CD14-positive monocyte (primary cell): ENCODE measurements at regions not wholly inside any gene's neighbourhood (a gene's known extent, or its start where the extent isn't known, plus 50 kb on each side); places are given as distances from the start of the nearest gene placed in this dataset.

ENCODE experiments used
- DNase-seq, 3 donors: peaks; one replicate each; pipeline ENCODE4 v3.0.0-alpha.2; 2011 to 2022
- H2AFZ ChIP-seq: 2 replicates; pipeline ENCODE4 v1.6.0; 2012; ENCODE audit warnings: mild to moderate bottlenecking, low read depth, low read length, inconsistent platforms; ENCODE audit not compliant: insufficient read depth, poor library complexity, severe bottlenecking
- H3K27ac ChIP-seq, 2 donors: 1 replicate in 1 of 2; 2 replicates in 1 of 2; pipeline ENCODE4 v1.5.1; 2012 to 2013; ENCODE audit warnings: low read length in 2 of 2, control low read depth in 1 of 2, inconsistent platforms in 1 of 2, low read depth in 1 of 2, mild to moderate bottlenecking in 1 of 2
- H3K27me3 ChIP-seq, 2 donors: one replicate each; pipeline versions ENCODE4 v1.6.0 to v1.6.1; 2011 to 2013; ENCODE audit warnings: low read length in 2 of 2; ENCODE audit not compliant: control insufficient read depth in 2 of 2, insufficient read depth in 2 of 2
- H3K36me3 ChIP-seq, 2 donors: replicated peaks in 1 of 2; 1 replicate in 1 of 2; 2 replicates in 1 of 2; pipeline versions ENCODE4 v1.5.1 to v1.6.1; 2012 to 2013; ENCODE audit warnings: low read length in 2 of 2, control low read depth in 1 of 2, inconsistent platforms in 1 of 2, mild to moderate bottlenecking in 1 of 2; ENCODE audit not compliant: insufficient read depth in 2 of 2, control insufficient read depth in 1 of 2
- H3K4me1 ChIP-seq, 2 donors: 1 replicate in 1 of 2; 2 replicates in 1 of 2; pipeline versions ENCODE4 v1.5.1 to v1.6.1; 2012 to 2013; ENCODE audit warnings: low read length in 2 of 2, control low read depth in 1 of 2, inconsistent platforms in 1 of 2, mild to moderate bottlenecking in 1 of 2, moderate library complexity in 1 of 2; ENCODE audit not compliant: insufficient read depth in 2 of 2, control insufficient read depth in 1 of 2
- H3K4me2 ChIP-seq: replicated peaks from 2 replicates; pipeline ENCODE3; 2012; ENCODE audit warnings: low read length, moderate library complexity, mild to moderate bottlenecking; ENCODE audit not compliant: poor library complexity, severe bottlenecking; ENCODE audit errors: extremely low read depth
- H3K4me3 ChIP-seq, 3 experiments: fragments of 200-600 bp in 1 of 3; sonication (generic) in 1 of 3; replicated peaks in 1 of 3; 1 replicate in 2 of 3; 2 replicates in 1 of 3; pipeline ENCODE4 v1.5.1; 2011 to 2013; ENCODE audit warnings: low read length in 3 of 3, mild to moderate bottlenecking in 3 of 3, control low read depth in 2 of 3, low read depth in 2 of 3, inconsistent platforms in 1 of 3, moderate library complexity in 1 of 3
- H3K79me2 ChIP-seq: 2 replicates; pipeline ENCODE4 v1.6.0; 2012; ENCODE audit warnings: mild to moderate bottlenecking, control low read depth, inconsistent platforms, low read length, moderate library complexity; ENCODE audit not compliant: insufficient read depth
- H3K9ac ChIP-seq: 2 replicates; pipeline ENCODE4 v1.6.0; 2017; ENCODE audit warnings: low read length, mild to moderate bottlenecking; ENCODE audit not compliant: insufficient read depth, poor library complexity, severe bottlenecking
- H3K9me3 ChIP-seq, 2 donors: replicated peaks in 1 of 2; 1 replicate in 1 of 2; 2 replicates in 1 of 2; pipeline versions ENCODE4 v1.5.1 to v1.6.1; 2012 to 2013; ENCODE audit warnings: low read length in 2 of 2, control low read depth in 1 of 2; ENCODE audit not compliant: control insufficient read depth in 1 of 2, insufficient read depth in 1 of 2
- H4K20me1 ChIP-seq: 2 replicates; pipeline ENCODE4 v1.6.0; 2012; ENCODE audit warnings: mild to moderate bottlenecking, low read length, control low read depth, moderate library complexity; ENCODE audit not compliant: insufficient read depth
- H3K27ac Mint-ChIP-seq, 7 donors: one replicate each; pipeline ENCODE4 v1.8.0; 2020; ENCODE audit warnings: mild to moderate bottlenecking in 7 of 7, mixed read lengths in 7 of 7, moderate library complexity in 6 of 7, inconsistent platforms in 2 of 7
- H3K27me3 Mint-ChIP-seq, 3 donors: one replicate each; pipeline ENCODE4 v1.8.0; 2021 to 2022; ENCODE audit warnings: low read depth in 3 of 3, mild to moderate bottlenecking in 3 of 3, mixed read lengths in 3 of 3, moderate library complexity in 3 of 3, inconsistent platforms in 1 of 3
- H3K36me3 Mint-ChIP-seq, 2 donors: one replicate each; pipeline ENCODE4 v1.8.0; 2020; ENCODE audit warnings: mixed read lengths in 2 of 2, inconsistent platforms in 1 of 2, mild to moderate bottlenecking in 1 of 2
- H3K4me1 Mint-ChIP-seq: one replicate; pipeline ENCODE4 v1.8.0; 2020; ENCODE audit warnings: mild to moderate bottlenecking, mixed read lengths
- H3K4me3 Mint-ChIP-seq, 2 donors: one replicate each; pipeline ENCODE4 v1.8.0; 2020; ENCODE audit warnings: mild to moderate bottlenecking in 2 of 2, mixed read lengths in 2 of 2, moderate library complexity in 1 of 2
- H3K9me3 Mint-ChIP-seq, 7 donors: one replicate each; pipeline ENCODE4 v1.8.0; 2020 to 2022; ENCODE audit warnings: mixed read lengths in 7 of 7, mild to moderate bottlenecking in 6 of 7, moderate library complexity in 6 of 7, inconsistent platforms in 2 of 7
- CTCF ChIP-seq: fragments of 200-600 bp; IDR thresholded peaks from one replicate; pipeline ENCODE4 v1.8.0; 2022; ENCODE audit warnings: antibody characterized with exemption, mild to moderate bottlenecking
- WGBS: methylation state at CpG from one replicate; pipeline ENCODE4 v1.1.5; 2013; ENCODE audit warnings: missing lambda C conversion rate; ENCODE audit not compliant: insufficient coverage; 5-methylcytosine and 5-hydroxymethylcytosine counted together
- intact Hi-C, 2 donors: fragments of 100-400 bp; cut with micrococcal nuclease; formaldehyde crosslinking; loops; one replicate each; pipeline versions ENCODE4 v1.15.0 to v1.15.1; 2023

GRCh38 chr6:156560476-156560875 is 216.7 kb upstream of the ARID1B start:
- peaks cover 0 to 4% of the 10 kb centered on the region in 2 donors for H3K9me3 ChIP-seq
- DNase-seq = no peak
- peaks cover 10 to 11% of the 10 kb centered on the region in 2 donors for H3K4me1 ChIP-seq
- H3K27me3 Mint-ChIP-seq = peaks cover 0 to 3% (median 2%) of the 10 kb centered on the region in 3 donors
- H2AFZ ChIP-seq = no peak overlapping the region
- no peak overlapping the region for H3K27ac Mint-ChIP-seq
- H3K27ac ChIP-seq = no peak overlapping the region
- H3K4me3 Mint-ChIP-seq = no peak overlapping the region
- H3K79me2 ChIP-seq = no peaks in the 10 kb centered on the region
- no peaks in the 10 kb centered on the region for H3K36me3 ChIP-seq
- TF ChIP-seq CTCF = no peak
- H3K36me3 Mint-ChIP-seq = no peaks in the 10 kb centered on the region
- intact Hi-C loops = no loop called here
- H3K4me3 ChIP-seq = no peak overlapping the region
- H4K20me1 ChIP-seq = no peaks in the 10 kb centered on the region
- H3K9ac ChIP-seq = no peak overlapping the region
- no peaks in the 10 kb centered on the region for H3K27me3 ChIP-seq
- peaks cover 16% of the 10 kb centered on the region for H3K4me1 Mint-ChIP-seq
- H3K4me2 ChIP-seq = no peak overlapping the region
- H3K9me3 Mint-ChIP-seq = peaks cover 0 to 17% (median 5%) of the 10 kb centered on the region in 7 donors

GRCh38 chr6:156559162-156559690 is 218.0 kb upstream of the ARID1B start:
- Mint-ChIP-seq H3K27ac (no peak overlapping the region), H3K4me3 (no peak overlapping the region), H3K36me3 (no peaks in the 10 kb centered on the region), H3K27me3 (peaks cover 0 to 3% (median 2%) of the 10 kb centered on the region in 3 donors), H3K9me3 (peaks cover 0 to 17% (median 5%) of the 10 kb centered on the region in 7 donors), H3K4me1 (peaks cover 13% of the 10 kb centered on the region)
- no peak for TF ChIP-seq CTCF
- WGBS = 95% methylated on average over 2 of the region's 4 CpGs
- Histone ChIP-seq H3K27me3 (no peaks in the 10 kb centered on the region), H3K9ac (no peak overlapping the region), H3K9me3 (peaks cover 0 to 4% of the 10 kb centered on the region in 2 donors), H3K79me2 (no peaks in the 10 kb centered on the region), H3K4me2 (no peak overlapping the region), H3K27ac (no peak overlapping the region), H3K36me3 (no peaks in the 10 kb centered on the region), H2AFZ (no peak overlapping the region), H4K20me1 (no peaks in the 10 kb centered on the region), H3K4me3 (no peak overlapping the region), H3K4me1 (peaks cover 8 to 10% of the 10 kb centered on the region in 2 donors)
- intact Hi-C loops = no loop called here
- DNase-seq = no peak
